GM12873 (cell line): ENCODE measurements at regions not wholly inside any gene's neighbourhood (a gene's known extent, or its start where the extent isn't known, plus 50 kb on each side); places are given as distances from the start of the nearest gene placed in this dataset.

Experiments
- TF ChIP-seq, protein P1 (sequence below): IDR thresholded peaks from 2 replicates; pipeline ENCODE4 v1.5.1; 2012; ENCODE audit warnings: low read depth, mild to moderate bottlenecking, moderate library complexity, low read length, control low read depth; ENCODE audit not compliant: insufficient read depth; ENCODE audit errors: missing control alignments

DNA sequence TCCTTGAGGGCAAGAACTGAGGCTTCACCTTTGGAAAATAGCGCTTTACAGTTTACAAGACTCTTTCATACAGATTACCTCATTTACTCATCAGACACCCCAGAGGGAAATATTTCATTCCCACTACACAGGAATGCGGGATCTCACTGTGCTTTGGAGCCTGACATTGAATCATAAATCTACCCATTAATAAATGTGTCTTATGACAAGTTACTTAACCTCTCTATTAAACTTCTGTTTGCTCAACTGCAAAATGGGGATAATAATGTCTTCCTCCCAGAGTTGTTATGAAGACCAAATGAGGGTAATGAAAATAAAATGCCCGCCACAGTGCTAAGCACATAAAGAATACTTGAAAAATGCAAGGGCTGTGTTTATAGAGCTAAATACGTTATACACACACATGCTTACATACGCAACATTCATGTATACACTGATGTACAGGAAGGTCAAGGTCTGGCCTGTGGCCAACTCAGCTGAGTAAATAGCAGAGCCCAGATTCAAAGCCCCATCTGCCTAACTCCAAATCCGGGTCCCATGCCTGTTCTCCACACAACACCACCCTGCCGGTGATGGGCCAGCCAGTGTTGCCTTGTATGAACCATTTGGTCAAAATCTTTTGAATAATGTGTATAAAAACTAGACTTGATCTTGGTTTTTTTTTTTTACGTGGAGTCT is 56.6 kb upstream of the CALM2 start:
- TF ChIP-seq, protein P1, sequence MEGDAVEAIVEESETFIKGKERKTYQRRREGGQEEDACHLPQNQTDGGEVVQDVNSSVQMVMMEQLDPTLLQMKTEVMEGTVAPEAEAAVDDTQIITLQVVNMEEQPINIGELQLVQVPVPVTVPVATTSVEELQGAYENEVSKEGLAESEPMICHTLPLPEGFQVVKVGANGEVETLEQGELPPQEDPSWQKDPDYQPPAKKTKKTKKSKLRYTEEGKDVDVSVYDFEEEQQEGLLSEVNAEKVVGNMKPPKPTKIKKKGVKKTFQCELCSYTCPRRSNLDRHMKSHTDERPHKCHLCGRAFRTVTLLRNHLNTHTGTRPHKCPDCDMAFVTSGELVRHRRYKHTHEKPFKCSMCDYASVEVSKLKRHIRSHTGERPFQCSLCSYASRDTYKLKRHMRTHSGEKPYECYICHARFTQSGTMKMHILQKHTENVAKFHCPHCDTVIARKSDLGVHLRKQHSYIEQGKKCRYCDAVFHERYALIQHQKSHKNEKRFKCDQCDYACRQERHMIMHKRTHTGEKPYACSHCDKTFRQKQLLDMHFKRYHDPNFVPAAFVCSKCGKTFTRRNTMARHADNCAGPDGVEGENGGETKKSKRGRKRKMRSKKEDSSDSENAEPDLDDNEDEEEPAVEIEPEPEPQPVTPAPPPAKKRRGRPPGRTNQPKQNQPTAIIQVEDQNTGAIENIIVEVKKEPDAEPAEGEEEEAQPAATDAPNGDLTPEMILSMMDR = no peak

DNA sequence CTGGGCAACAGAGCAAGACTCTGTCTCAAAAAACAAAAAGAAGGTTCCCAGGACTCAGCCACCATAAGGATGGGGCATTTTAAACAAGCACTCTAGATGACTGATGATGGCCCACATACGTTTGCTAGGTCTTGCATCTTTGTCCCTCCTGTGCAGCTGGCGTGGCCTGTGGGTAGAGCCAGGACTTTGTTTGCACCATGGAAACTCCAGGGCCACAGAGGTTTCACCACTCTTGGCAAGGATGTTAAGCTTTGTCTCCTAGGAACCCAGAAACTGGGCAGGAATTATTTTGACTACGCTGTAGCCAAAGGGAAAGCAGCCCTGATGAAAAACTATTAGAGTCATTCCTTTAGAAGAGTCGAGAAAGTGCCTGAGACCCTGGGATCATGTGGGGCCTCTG is 54.1 kb upstream of the CALM2 start:
- TF ChIP-seq, protein P1 = no peak

DNA sequence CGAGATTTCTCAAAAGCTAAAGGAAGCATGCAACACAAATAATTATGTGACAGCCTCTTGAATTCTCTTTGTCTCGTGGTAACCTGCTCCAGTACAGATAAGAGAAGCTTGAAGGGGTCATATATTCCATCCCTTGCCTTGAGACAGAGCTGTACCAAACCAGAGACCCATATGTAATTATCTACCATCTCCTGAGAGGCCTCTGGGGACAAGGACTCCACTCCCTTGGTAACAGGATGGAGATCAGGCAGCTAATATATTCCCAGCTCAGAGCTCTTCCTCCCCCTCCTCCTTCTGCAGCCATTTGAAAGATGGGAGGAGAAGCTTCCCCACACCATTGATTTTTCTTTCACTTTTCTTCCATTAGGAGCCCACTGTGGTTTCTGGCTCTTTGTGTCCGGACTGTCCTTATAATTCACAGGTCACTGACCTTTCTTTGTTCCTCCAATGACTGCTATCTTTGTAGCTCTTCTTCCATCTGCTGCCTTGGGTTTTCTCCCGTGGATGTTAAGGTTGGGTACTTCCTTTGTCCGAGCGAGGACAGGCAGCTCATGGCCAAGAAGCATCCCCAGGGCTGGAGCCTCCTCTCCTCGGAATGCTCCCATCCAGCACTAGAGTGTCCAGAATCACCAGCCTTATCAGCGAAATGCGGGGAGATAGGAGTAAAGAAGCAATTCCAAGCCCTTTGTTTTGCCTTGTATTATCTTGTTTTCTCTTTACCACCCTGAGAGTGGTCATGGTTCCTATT is 51.4 kb upstream of the CALM2 start:
- TF ChIP-seq, protein P1 = no peak

GRCh38 chr2:47226923-47227220 is 50.6 kb upstream of the CALM2 start:
- TF ChIP-seq, protein P1 = no peak

DNA sequence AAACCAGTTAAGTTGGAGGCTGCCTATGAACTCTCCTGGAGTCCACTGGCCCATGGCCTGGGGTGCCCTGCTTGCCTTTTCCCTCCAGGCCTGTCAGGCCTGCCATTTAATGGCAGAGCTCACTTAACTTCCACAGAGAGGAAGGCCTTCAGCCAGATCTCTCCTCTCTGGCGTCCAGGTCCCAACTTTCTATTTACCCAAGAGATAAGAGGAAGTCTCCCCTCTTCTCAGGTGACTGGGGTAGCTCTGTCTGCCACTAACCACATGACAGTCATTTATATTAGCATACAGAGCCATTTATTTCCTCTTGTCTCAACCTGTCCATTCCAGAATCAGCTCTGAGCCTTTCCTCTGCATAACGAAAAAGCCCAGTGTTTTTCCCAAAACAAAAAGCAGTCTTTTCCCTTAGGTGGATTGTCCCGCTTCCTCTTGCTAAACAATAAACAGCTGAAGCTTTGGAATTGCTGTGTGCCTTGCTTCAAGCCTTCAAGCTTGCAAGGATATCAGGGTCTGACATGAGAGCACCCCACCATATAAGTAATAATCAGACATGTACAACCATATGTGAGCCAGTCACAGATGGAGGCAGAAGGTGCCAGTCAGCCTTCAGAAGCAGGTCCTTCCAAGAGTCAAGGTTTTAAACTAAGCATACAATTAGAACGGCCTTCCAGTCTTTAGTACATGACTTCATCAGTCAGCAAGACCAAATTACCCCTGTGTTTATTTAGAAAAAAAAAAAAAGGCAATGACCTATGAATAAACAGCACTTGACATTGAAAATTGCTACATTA is 50.0 kb upstream of the CALM2 start:
- TF ChIP-seq, protein P1 = no peak
